Glutamatergic neuron (in vitro differentiated cells): ENCODE measurements at regions not wholly inside any gene's neighbourhood (a gene's known extent, or its start where the extent isn't known, plus 50 kb on each side); places are given as distances from the start of the nearest gene placed in this dataset.

Source experiments
- DNase-seq: peaks from one replicate; pipeline ENCODE4 v3.0.0; 2022
- H3K27ac Mint-ChIP-seq: one replicate; pipeline ENCODE4 v1.8.0; 2020; ENCODE audit warnings: mild to moderate bottlenecking, mixed read lengths, inconsistent platforms; ENCODE audit not compliant: unreplicated experiment
- H3K27me3 Mint-ChIP-seq: one replicate; pipeline ENCODE4 v1.8.0; 2020; ENCODE audit warnings: mild to moderate bottlenecking, moderate library complexity, mixed read lengths, inconsistent platforms; ENCODE audit not compliant: unreplicated experiment
- H3K36me3 Mint-ChIP-seq: one replicate; pipeline ENCODE4 v1.8.0; 2020; ENCODE audit warnings: mild to moderate bottlenecking, mixed read lengths, inconsistent platforms; ENCODE audit not compliant: unreplicated experiment
- H3K4me1 Mint-ChIP-seq: one replicate; pipeline ENCODE4 v1.8.0; 2020; ENCODE audit warnings: mild to moderate bottlenecking, low read depth, mixed read lengths, inconsistent platforms; ENCODE audit not compliant: unreplicated experiment
- H3K4me3 Mint-ChIP-seq: one replicate; pipeline ENCODE4 v1.8.0; 2020; ENCODE audit warnings: mild to moderate bottlenecking, mixed read lengths, inconsistent platforms; ENCODE audit not compliant: unreplicated experiment
- H3K9me3 Mint-ChIP-seq: one replicate; pipeline ENCODE4 v1.8.0; 2020; ENCODE audit warnings: mild to moderate bottlenecking, moderate library complexity, mixed read lengths, inconsistent platforms; ENCODE audit not compliant: unreplicated experiment
- CTCF ChIP-seq: fragments of 200-600 bp; sonication (generic); IDR thresholded peaks from one replicate; pipeline ENCODE4 v1.5.0; 2021; ENCODE audit not compliant: partially characterized antibody, unreplicated experiment

GRCh38 chr12:85747941-85748495 is 88.2 kb downstream of the RASSF9 start:
- no peak for DNase-seq
- Mint-ChIP-seq H3K27ac (no peak overlapping the region), H3K36me3 (no peaks in the 10 kb centered on the region), H3K9me3 (no peaks in the 10 kb centered on the region), H3K4me1 (peaks cover 3% of the 10 kb centered on the region), H3K4me3 (no peak overlapping the region), H3K27me3 (no peaks in the 10 kb centered on the region)
- TF ChIP-seq CTCF, result no peak
